Prostate gland (tissue), 2 donors: ENCODE measurements at regions not wholly inside any gene's neighbourhood (a gene's known extent, or its start where the extent isn't known, plus 50 kb on each side); places are given as distances from the start of the nearest gene placed in this dataset.

Source experiments
- POLR2A ChIP-seq: fragments of 450-650 bp; IDR thresholded peaks from one replicate; pipeline ENCODE4 v1.6.1; 2016; ENCODE audit warnings: antibody characterized with exemption, mild to moderate bottlenecking
- POLR2AphosphoS5 ChIP-seq: sonication (generic); formaldehyde crosslinking; IDR thresholded peaks from one replicate; pipeline ENCODE4 v1.6.1; 2017; ENCODE audit warnings: antibody characterized with exemption
- TF ChIP-seq, protein P1 (sequence below), 4 experiments: fragments of 200-600 bp in 2 of 4; fragments of 450-650 bp in 2 of 4; sonication (generic) in 2 of 4; IDR thresholded peaks; 1 replicate in 3 of 4; 2 replicates in 1 of 4; pipeline ENCODE4 v1.5.1; 2016 to 2019; ENCODE audit warnings: antibody characterized with exemption in 4 of 4, mild to moderate bottlenecking in 2 of 4, moderate library complexity in 2 of 4

GRCh38 chr3:40763807-40764206 is 239.0 kb downstream of the ZNF621 start:
- TF ChIP-seq, protein P1, sequence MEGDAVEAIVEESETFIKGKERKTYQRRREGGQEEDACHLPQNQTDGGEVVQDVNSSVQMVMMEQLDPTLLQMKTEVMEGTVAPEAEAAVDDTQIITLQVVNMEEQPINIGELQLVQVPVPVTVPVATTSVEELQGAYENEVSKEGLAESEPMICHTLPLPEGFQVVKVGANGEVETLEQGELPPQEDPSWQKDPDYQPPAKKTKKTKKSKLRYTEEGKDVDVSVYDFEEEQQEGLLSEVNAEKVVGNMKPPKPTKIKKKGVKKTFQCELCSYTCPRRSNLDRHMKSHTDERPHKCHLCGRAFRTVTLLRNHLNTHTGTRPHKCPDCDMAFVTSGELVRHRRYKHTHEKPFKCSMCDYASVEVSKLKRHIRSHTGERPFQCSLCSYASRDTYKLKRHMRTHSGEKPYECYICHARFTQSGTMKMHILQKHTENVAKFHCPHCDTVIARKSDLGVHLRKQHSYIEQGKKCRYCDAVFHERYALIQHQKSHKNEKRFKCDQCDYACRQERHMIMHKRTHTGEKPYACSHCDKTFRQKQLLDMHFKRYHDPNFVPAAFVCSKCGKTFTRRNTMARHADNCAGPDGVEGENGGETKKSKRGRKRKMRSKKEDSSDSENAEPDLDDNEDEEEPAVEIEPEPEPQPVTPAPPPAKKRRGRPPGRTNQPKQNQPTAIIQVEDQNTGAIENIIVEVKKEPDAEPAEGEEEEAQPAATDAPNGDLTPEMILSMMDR (IDR thresholded peaks at IDR 0.05) = no peak
- no peak for TF ChIP-seq POLR2AphosphoS5
- TF ChIP-seq POLR2A = no peak
